GM12878 (cell line): ENCODE measurements at regions not wholly inside any gene's neighbourhood (a gene's known extent, or its start where the extent isn't known, plus 50 kb on each side); places are given as distances from the start of the nearest gene placed in this dataset.

ENCODE experiments used
- ATAC-seq: fragments of 200-7000 bp; cut with Tn5 transposase; 3 replicates; pipeline ENCODE4 v1.9.1; 2020; ENCODE audit warnings: mild to moderate bottlenecking, moderate library complexity
- BruUV-seq: library from RNA; stranded (reverse); fragments of 400-500 nt; replicated peaks from 2 replicates; lab custom pipeline; 2021; lab: Mats Ljungman, UMichigan
- CTCF ChIA-PET: fragments of 300-600 bp; sonication (Branson Sonifier 250); formaldehyde crosslinking; extraction: SDS; loops from one replicate; lab custom pipeline; 2021; ENCODE audit warnings: inconsistent platforms; lab: Yijun Ruan, JAX
- POLR2A ChIA-PET: fragments of 350-600 bp; formaldehyde crosslinking; extraction: SDS; loops from one replicate; lab custom pipeline; 2021; ENCODE audit warnings: inconsistent platforms; lab: Charles Lee
- RAD21 ChIA-PET: fragments of 300-600 bp; sonication (Branson Sonifier 250); formaldehyde crosslinking; loops from one replicate; lab custom pipeline; 2023; ENCODE audit warnings: antibody characterized with exemption; ENCODE audit not compliant: unreplicated experiment; lab: Charles Lee
- SMC1A ChIA-PET: fragments of 300-600 bp; sonication (Branson Sonifier 250); formaldehyde crosslinking; loops from one replicate; lab custom pipeline; 2023; ENCODE audit not compliant: unreplicated experiment, uncharacterized antibody; lab: Charles Lee
- DNase-seq: peaks from one replicate; pipeline ENCODE4 v3.0.0-alpha.2; 2011; ENCODE audit warnings: low read depth, low spot score
- FAIRE-seq: peaks from 3 replicates; lab custom pipeline; 2011; peaks lifted over from hg19 to GRCh38; lab: Jason Lieb, UNC
- H2AFZ ChIP-seq: 2 replicates; pipeline ENCODE4 v1.6.0; 2011; ENCODE audit warnings: low read depth, low read length, control low read depth; ENCODE audit not compliant: control insufficient read depth
- H3K27ac ChIP-seq: 2 replicates; pipeline ENCODE4 v1.5.1; 2011; ENCODE audit warnings: control low read depth; ENCODE audit not compliant: control insufficient read depth, insufficient read depth
- H3K27me3 ChIP-seq, 2 experiments: replicated peaks in 1 of 2; 2 replicates each; pipeline versions ENCODE4 v1.6.0 to v1.6.1; 2011; ENCODE audit warnings: low read length in 1 of 2; ENCODE audit not compliant: control insufficient read depth in 2 of 2, insufficient read depth in 2 of 2
- H3K36me3 ChIP-seq, 2 experiments: 2 replicates each; pipeline ENCODE4 v1.5.1; 2011; ENCODE audit warnings: low read length in 1 of 2; ENCODE audit not compliant: control insufficient read depth in 2 of 2, insufficient read depth in 2 of 2
- H3K4me1 ChIP-seq: 2 replicates; pipeline ENCODE4 v1.6.1; 2011; ENCODE audit warnings: mild to moderate bottlenecking, low read length, moderate library complexity, mixed read lengths; ENCODE audit not compliant: control insufficient read depth, insufficient read depth
- H3K4me2 ChIP-seq: 2 replicates; pipeline ENCODE4 v1.6.0; 2011; ENCODE audit warnings: control low read depth; ENCODE audit not compliant: control insufficient read depth, insufficient read depth
- H3K4me3 ChIP-seq: fragments of 200-600 bp; sonication (generic); 2 replicates; pipeline ENCODE4 v1.5.1; 2016
- H3K79me2 ChIP-seq: 2 replicates; pipeline ENCODE4 v1.6.0; 2011; ENCODE audit warnings: low read length; ENCODE audit not compliant: control insufficient read depth, insufficient read depth
- H3K9ac ChIP-seq: 2 replicates; pipeline ENCODE4 v1.8.0; 2011; ENCODE audit warnings: low read length, control low read depth, mixed read lengths; ENCODE audit not compliant: control insufficient read depth, insufficient read depth
- H3K9me3 ChIP-seq: replicated peaks from 3 replicates; pipeline ENCODE4 v1.5.1; 2011; ENCODE audit warnings: mild to moderate bottlenecking, low read length; ENCODE audit not compliant: control insufficient read depth, insufficient read depth
- H4K20me1 ChIP-seq: 2 replicates; pipeline ENCODE4 v1.6.0; 2011; ENCODE audit not compliant: control insufficient read depth, insufficient read depth
- BRCA1 ChIP-seq: IDR thresholded peaks from 2 replicates; pipeline ENCODE4 v1.6.1; 2011; ENCODE audit warnings: low read depth, low read length, improper control_type of control experiment
- CEBPZ ChIP-seq: fragments of 150-350 bp; IDR thresholded peaks from 2 replicates; pipeline ENCODE4 v1.6.1; 2016; ENCODE audit warnings: low read depth, low read length
- CHD1 ChIP-seq: IDR thresholded peaks from 2 replicates; pipeline ENCODE4 v1.6.1; 2012; ENCODE audit warnings: low read depth, low read length, improper control_type of control experiment
- DPF2 ChIP-seq: fragments of 450-650 bp; IDR thresholded peaks from 2 replicates; pipeline ENCODE4 v1.6.1; 2017; ENCODE audit warnings: mild to moderate bottlenecking
- EGR1 ChIP-seq, 2 experiments: IDR thresholded peaks; 1 replicate in 1 of 2; 2 replicates in 1 of 2; pipeline ENCODE4 v1.6.1; 2011 to 2012; ENCODE audit warnings: low read depth in 2 of 2, low read length in 2 of 2, borderline replicate concordance in 1 of 2, mild to moderate bottlenecking in 1 of 2, moderate library complexity in 1 of 2
- FOS ChIP-seq: IDR thresholded peaks from 3 replicates; pipeline ENCODE4 v1.6.1; 2011; ENCODE audit warnings: borderline replicate concordance; ENCODE audit not compliant: insufficient read length; ENCODE audit errors: extremely low read depth
- NFXL1 ChIP-seq: fragments of 450-650 bp; IDR thresholded peaks from 2 replicates; pipeline ENCODE4 v1.6.1; 2017; ENCODE audit warnings: antibody characterized with exemption, mild to moderate bottlenecking, borderline replicate concordance
- NR2C2 ChIP-seq: IDR thresholded peaks from 2 replicates; pipeline ENCODE4 v1.6.1; 2011; ENCODE audit warnings: borderline replicate concordance, low read depth; ENCODE audit not compliant: control insufficient read depth, insufficient read length
- POLR2AphosphoS5 ChIP-seq: IDR thresholded peaks from 2 replicates; pipeline ENCODE4 v1.6.1; 2011; ENCODE audit warnings: mild to moderate bottlenecking, low read length, inconsistent platforms
- RELB ChIP-seq: fragments of 450-650 bp; IDR thresholded peaks from 2 replicates; pipeline ENCODE4 v1.6.1; 2017; ENCODE audit warnings: low read depth, mild to moderate bottlenecking, moderate library complexity
- SRF ChIP-seq, 2 experiments: IDR thresholded peaks; 2 replicates each; pipeline ENCODE4 v1.6.1; 2011; ENCODE audit warnings: low read depth in 2 of 2, low read length in 2 of 2, mild to moderate bottlenecking in 1 of 2, moderate library complexity in 1 of 2
- ZNF622 ChIP-seq: fragments of 450-650 bp; IDR thresholded peaks from 2 replicates; pipeline ENCODE4 v1.6.1; 2017; ENCODE audit warnings: mild to moderate bottlenecking, inconsistent platforms
- WGBS: methylation state at CpG from one replicate; pipeline ENCODE4 v1.1.6; 2016; ENCODE audit warnings: low lambda C conversion rate; ENCODE audit not compliant: insufficient replicate concordance, insufficient coverage; ENCODE audit errors: missing lambda C conversion rate; 5-methylcytosine and 5-hydroxymethylcytosine counted together
- in situ Hi-C: fragments of 300-500 bp; cut with MboI; formaldehyde crosslinking; loops from 9 replicates; pipeline ENCODE4 v1.14.3; 2018; ENCODE audit warnings: mixed read lengths
- intact Hi-C: fragments of 100-400 bp; cut with micrococcal nuclease; formaldehyde crosslinking; loops from one replicate; pipeline ENCODE4 v1.14.2; 2022; ENCODE audit not compliant: unreplicated experiment

GRCh38 chr21:16086121-16086520 is 356.3 kb downstream of the USP25 start:
- Histone ChIP-seq H2AFZ (no peak overlapping the region), H3K4me1 (no peaks in the 10 kb centered on the region), H3K9me3 (no peaks in the 10 kb centered on the region), H3K79me2 (no peaks in the 10 kb centered on the region), H3K9ac (no peak overlapping the region), H3K27me3 (no peaks in the 10 kb centered on the region), H3K4me3 (no peak overlapping the region), H4K20me1 (no peaks in the 10 kb centered on the region), H3K4me2 (no peak overlapping the region), H3K27ac (no peak overlapping the region), H3K36me3 (no peaks in the 10 kb centered on the region)
- RAD21 ChIA-PET: no interaction called here
- WGBS: 3% methylated on average over 4 of the region's 4 CpGs
- intact Hi-C loops: no loop called here
- in situ Hi-C loops: no loop called here
- DNase-seq (no peak), FAIRE-seq (no peak), ATAC-seq (no peak)
- TF ChIP-seq ZNF622: no peak
- TF ChIP-seq EGR1 (IDR thresholded peaks at IDR 0.05; ENCODE audit: borderline replicate concordance in 1 of 2, low read depth in 2 of 2, low read length in 2 of 2): no peak
- TF ChIP-seq NFXL1: no peak
- TF ChIP-seq NR2C2: no peak
- TF ChIP-seq BRCA1: no peak
- no peak for TF ChIP-seq FOS
- no peak for TF ChIP-seq SRF (IDR thresholded peaks at IDR 0.05; ENCODE audit: low read depth in 2 of 2, low read length in 2 of 2)
- POLR2A ChIA-PET: no interaction called here
- CTCF ChIA-PET: interaction anchor here (2.1 kb wide), 1 partner anchor 244 kb away, joined by 5 read pairs; no protein-coding TSS in a partner anchor
- SMC1A ChIA-PET: interaction anchor here (1.0 to 1.2 kb wide), 2 partner anchors 10 to 18 kb away, joined by 3 read pairs; no protein-coding TSS in a partner anchor
- no TSS peak for BruUV-seq

- in situ Hi-C loops (no loop called here), intact Hi-C loops (no loop called here)
- no peak for FAIRE-seq
- H3K27me3 ChIP-seq: no peaks in the 10 kb centered on the region
- no peak overlapping the region for H3K4me2 ChIP-seq
- ChIA-PET RAD21 (no interaction called here), CTCF (interaction anchor here (2.1 kb wide), 1 partner anchor 244 kb away, joined by 5 read pairs; no protein-coding TSS in a partner anchor), SMC1A (no interaction called here), POLR2A (no interaction called here)
- H2AFZ ChIP-seq: no peak overlapping the region
- no peaks in the 10 kb centered on the region for H3K4me1 ChIP-seq
- H3K79me2 ChIP-seq: no peaks in the 10 kb centered on the region
- no peak overlapping the region for H3K4me3 ChIP-seq
- H3K9me3 ChIP-seq: no peaks in the 10 kb centered on the region
- no peaks in the 10 kb centered on the region for H3K36me3 ChIP-seq
- WGBS: 0% methylated on average over 2 of the region's 2 CpGs
- ATAC-seq: no peak
- H3K9ac ChIP-seq: no peak overlapping the region
- no peak for DNase-seq
- BruUV-seq: no TSS peak
- no peak overlapping the region for H3K27ac ChIP-seq
- H4K20me1 ChIP-seq: no peaks in the 10 kb centered on the region
- TF ChIP-seq POLR2AphosphoS5 (no peak), CHD1 (no peak), CEBPZ (no peak), DPF2 (no peak), RELB (no peak)
These were observed 357.2 kb downstream of the USP25 start for GRCh38 chr21:16086936-16087335.
